Superior temporal gyrus (tissue), 1 donor: ENCODE measurements at regions not wholly inside any gene's neighbourhood (a gene's known extent, or its start where the extent isn't known, plus 50 kb on each side); places are given as distances from the start of the nearest gene placed in this dataset.
"Not testable (repeated sequence)": the region's sequence is repeated elsewhere in the genome, so short reads cannot be mapped to it uniquely, and the experiment has no call there.

Experiments used
- DNase-seq: peaks from one replicate; pipeline ENCODE4 v3.0.0-alpha.2; 2016; ENCODE audit errors: extremely low spot score

GRCh38 chr2:138217975-138218374 lies 253.7 kb downstream of the HNMT start:
- DNase-seq: no peak

GRCh38 chr2:138218397-138218796 lies 254.1 kb downstream of the HNMT start:
- DNase-seq: no peak

- DNase-seq: no peak
Measured at GRCh38 chr2:138219961-138220360, 255.7 kb downstream of the HNMT start.

GRCh38 chr2:138221358-138221757 lies 257.1 kb downstream of the HNMT start:
- DNase-seq: no peak

GRCh38 chr2:138223319-138223718 lies 259.0 kb downstream of the HNMT start:
- no peak for DNase-seq

- DNase-seq: no peak
Measured at GRCh38 chr2:138227195-138227594, 262.9 kb downstream of the HNMT start.

- DNase-seq: no peak
Measured at GRCh38 chr2:138228101-138228500, 263.8 kb downstream of the HNMT start.

- no peak for DNase-seq
Measured at GRCh38 chr2:138234265-138234664, 267.3 kb upstream of the SPOPL start.

GRCh38 chr2:138235041-138235440 lies 266.5 kb upstream of the SPOPL start:
- DNase-seq: no peak

- no peak for DNase-seq
Measured at GRCh38 chr2:138236142-138236541, 265.4 kb upstream of the SPOPL start.

- DNase-seq: no peak
Measured at GRCh38 chr2:138237667-138238384, 263.7 kb upstream of the SPOPL start.

GRCh38 chr2:138238908-138239307 lies 262.7 kb upstream of the SPOPL start:
- DNase-seq: no peak

- no peak for DNase-seq
Measured at GRCh38 chr2:138239902-138240491, 261.6 kb upstream of the SPOPL start.

- no peak for DNase-seq
Measured at GRCh38 chr2:138243372-138243771, 258.2 kb upstream of the SPOPL start.

- DNase-seq: no peak
Measured at GRCh38 chr2:138244501-138244925, 257.1 kb upstream of the SPOPL start.

- DNase-seq: no peak
Measured at GRCh38 chr2:138245310-138245709, 256.3 kb upstream of the SPOPL start.

- DNase-seq: no peak
Measured at GRCh38 chr2:138247302-138247701, 254.3 kb upstream of the SPOPL start.

- no peak for DNase-seq
Measured at GRCh38 chr2:138249207-138249606, 252.4 kb upstream of the SPOPL start.

GRCh38 chr2:138250843-138251320 lies 250.7 kb upstream of the SPOPL start:
- DNase-seq: not testable (repeated sequence)

- DNase-seq: no peak
Measured at GRCh38 chr2:138252587-138252986, 249.0 kb upstream of the SPOPL start.

GRCh38 chr2:138255670-138256069 lies 245.9 kb upstream of the SPOPL start:
- DNase-seq: no peak

- no peak for DNase-seq
Measured at GRCh38 chr2:138267161-138267901, 234.2 kb upstream of the SPOPL start.

- DNase-seq: no peak
Measured at GRCh38 chr2:138267902-138268254, 233.7 kb upstream of the SPOPL start.
